B cell (primary cell): ENCODE measurements at regions not wholly inside any gene's neighbourhood (a gene's known extent, or its start where the extent isn't known, plus 50 kb on each side); places are given as distances from the start of the nearest gene placed in this dataset.

ENCODE experiments used
- ATAC-seq: fragments of 200-7000 bp; cut with Tn5 transposase; one replicate; pipeline ENCODE4 v1.10.0; 2021; ENCODE audit warnings: low read depth, mild to moderate bottlenecking, moderate number of reproducible peaks, moderate library complexity
- CTCF ChIA-PET: fragments of 350-600 bp; sonication (Branson Sonifier 250); formaldehyde crosslinking; loops from one replicate; lab custom pipeline; 2021; ENCODE audit warnings: antibody characterized with exemption, inconsistent platforms; lab: Charles Lee
- POLR2A ChIA-PET: fragments of 350-600 bp; sonication (Branson Sonifier 250); formaldehyde crosslinking; loops from one replicate; lab custom pipeline; 2021; ENCODE audit warnings: antibody characterized with exemption; lab: Charles Lee
- DNase-seq: peaks from one replicate; pipeline ENCODE4 v3.0.0; 2013
- H2AFZ ChIP-seq: 2 replicates; pipeline ENCODE4 v1.6.1; 2012; ENCODE audit warnings: mild to moderate bottlenecking, low read depth, low read length; ENCODE audit not compliant: insufficient read depth, poor library complexity, severe bottlenecking
- H3K27ac ChIP-seq, 2 donors: 1 replicate in 1 of 2; 2 replicates in 1 of 2; pipeline ENCODE4 v1.5.1; 2012 to 2013; ENCODE audit warnings: low read length in 2 of 2, mild to moderate bottlenecking in 2 of 2, moderate library complexity in 1 of 2
- H3K27me3 ChIP-seq, 4 experiments: fragments of 200-600 bp in 1 of 4; sonication (generic) in 1 of 4; replicated peaks in 1 of 4; 1 replicate in 2 of 4; 2 replicates in 2 of 4; pipeline versions ENCODE4 v1.6.1 to v1.7.0; 2013 to 2016; ENCODE audit warnings: low read length in 3 of 4, mild to moderate bottlenecking in 2 of 4, mixed read lengths in 1 of 4, moderate library complexity in 1 of 4; ENCODE audit not compliant: insufficient read depth in 4 of 4, control insufficient read depth in 3 of 4; ENCODE audit errors: control extremely low read depth in 1 of 4
- H3K36me3 ChIP-seq, 2 experiments: replicated peaks in 1 of 2; 1 replicate in 1 of 2; 2 replicates in 1 of 2; pipeline versions ENCODE4 v1.6.1 to v1.7.1; 2013; ENCODE audit warnings: low read length in 1 of 2; ENCODE audit not compliant: insufficient read depth in 2 of 2, control insufficient read depth in 1 of 2; ENCODE audit errors: control extremely low read depth in 1 of 2, extremely low read depth in 1 of 2
- H3K4me1 ChIP-seq, 2 donors: fragments of 200-600 bp in 1 of 2; sonication (generic) in 1 of 2; 1 replicate in 1 of 2; 2 replicates in 1 of 2; pipeline versions ENCODE4 v1.5.1 to v1.6.1; 2013 to 2017; ENCODE audit warnings: low read length in 2 of 2; ENCODE audit not compliant: control insufficient read depth in 2 of 2, insufficient read depth in 2 of 2
- H3K4me2 ChIP-seq: replicated peaks from 2 replicates; pipeline ENCODE3; 2012; ENCODE audit warnings: mild to moderate bottlenecking, low read depth, low read length; ENCODE audit not compliant: poor library complexity, severe bottlenecking
- H3K4me3 ChIP-seq, 5 experiments: fragments of 200-600 bp in 1 of 5; sonication (generic) in 1 of 5; 1 replicate in 3 of 5; 2 replicates in 2 of 5; pipeline versions ENCODE4 v1.5.1 to v1.7.0; 2011 to 2016; ENCODE audit warnings: low read length in 4 of 5, mild to moderate bottlenecking in 4 of 5, low read depth in 2 of 5, control low read depth in 1 of 5, moderate library complexity in 1 of 5; ENCODE audit not compliant: insufficient read depth in 1 of 5; ENCODE audit errors: control extremely low read depth in 1 of 5, extremely low read depth in 1 of 5
- H3K79me2 ChIP-seq: fragments of 200-600 bp; sonication (generic); one replicate; pipeline ENCODE4 v1.6.0; 2016; ENCODE audit warnings: low read length; ENCODE audit not compliant: control insufficient read depth, insufficient read depth
- H3K9ac ChIP-seq: fragments of 200-600 bp; sonication (generic); 2 replicates; pipeline ENCODE4 v1.6.1; 2017; ENCODE audit warnings: mild to moderate bottlenecking, low read length, moderate library complexity
- H3K9me3 ChIP-seq, 3 donors: one replicate each; pipeline versions ENCODE4 v1.6.1 to v1.7.1; 2013; ENCODE audit warnings: low read length in 2 of 3; ENCODE audit not compliant: control insufficient read depth in 2 of 3, insufficient read depth in 1 of 3; ENCODE audit errors: control extremely low read depth in 1 of 3
- H4K20me1 ChIP-seq: 2 replicates; pipeline ENCODE4 v1.6.0; 2012; ENCODE audit warnings: mild to moderate bottlenecking, low read length; ENCODE audit not compliant: insufficient read depth, control insufficient read depth, poor library complexity, severe bottlenecking
- H3K27ac Mint-ChIP-seq: one replicate; pipeline ENCODE4 v1.8.0; 2021; ENCODE audit warnings: mixed read lengths
- H3K27me3 Mint-ChIP-seq: one replicate; pipeline ENCODE4 v1.8.0; 2021; ENCODE audit warnings: mixed read lengths
- H3K4me1 Mint-ChIP-seq: one replicate; pipeline ENCODE4 v1.8.0; 2021; ENCODE audit warnings: mixed read lengths
- H3K4me3 Mint-ChIP-seq: one replicate; pipeline ENCODE4 v1.8.0; 2021; ENCODE audit warnings: mixed read lengths
- H3K9me3 Mint-ChIP-seq: one replicate; pipeline ENCODE4 v1.8.0; 2022; ENCODE audit warnings: mixed read lengths; ENCODE audit not compliant: insufficient read depth
- EZH2 ChIP-seq: IDR thresholded peaks from 2 replicates; pipeline ENCODE4 v1.6.1; 2012; ENCODE audit warnings: borderline replicate concordance, low read depth, mild to moderate bottlenecking, moderate library complexity, low read length; ENCODE audit not compliant: insufficient read depth, poor library complexity, severe bottlenecking
- WGBS: methylation state at CpG from one replicate; pipeline ENCODE4 v1.1.5; 2013; ENCODE audit warnings: missing lambda C conversion rate; ENCODE audit not compliant: insufficient coverage; 5-methylcytosine and 5-hydroxymethylcytosine counted together
- intact Hi-C: fragments of 100-400 bp; cut with micrococcal nuclease; formaldehyde crosslinking; loops from one replicate; pipeline ENCODE4 v1.10.0; 2022
- TF ChIP-seq, protein P1 (sequence below): fragments of 200-600 bp; IDR thresholded peaks from one replicate; pipeline ENCODE4 v1.8.0; 2022; ENCODE audit warnings: antibody characterized with exemption, mild to moderate bottlenecking

DNA sequence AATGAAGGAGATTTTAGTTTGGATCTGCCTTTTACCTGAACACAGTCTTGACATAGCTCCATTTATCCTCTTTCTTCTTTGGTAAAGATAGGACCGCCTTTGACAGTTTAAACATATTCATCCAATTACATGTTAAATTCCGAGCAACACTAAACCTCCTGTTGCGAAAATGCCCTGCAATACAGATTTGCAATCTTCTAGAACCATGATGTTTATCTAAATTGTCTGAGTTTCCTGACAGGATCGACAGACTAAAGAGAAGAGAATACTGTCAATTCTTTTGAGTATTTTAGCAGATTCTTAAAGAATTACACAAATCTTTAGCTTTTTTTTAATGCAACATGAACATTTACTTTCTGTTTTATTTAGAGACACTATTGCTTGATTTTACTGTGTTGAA, 1145.5 kb downstream of the CDH11 start:
- Histone ChIP-seq H3K9me3 (peaks cover 0 to 2% (median 0%) of the 10 kb centered on the region in 3 donors), H3K79me2 (no peaks in the 10 kb centered on the region), H4K20me1 (no peaks in the 10 kb centered on the region), H3K36me3 (no peaks in the 10 kb centered on the region), H3K4me2 (no peak overlapping the region), H3K4me1 (no peaks in the 10 kb centered on the region), H2AFZ (no peak overlapping the region), H3K27ac (no peak overlapping the region), H3K4me3 (no peak overlapping the region), H3K27me3 (no peaks in the 10 kb centered on the region), H3K9ac (no peak overlapping the region)
- DNase-seq (no peak), ATAC-seq (no peak)
- no peak overlapping the region for H3K27ac Mint-ChIP-seq
- CTCF ChIA-PET: no interaction called here
- H3K9me3 Mint-ChIP-seq: peaks cover 5% of the 10 kb centered on the region
- TF ChIP-seq EZH2: no peak
- TF ChIP-seq, protein P1, sequence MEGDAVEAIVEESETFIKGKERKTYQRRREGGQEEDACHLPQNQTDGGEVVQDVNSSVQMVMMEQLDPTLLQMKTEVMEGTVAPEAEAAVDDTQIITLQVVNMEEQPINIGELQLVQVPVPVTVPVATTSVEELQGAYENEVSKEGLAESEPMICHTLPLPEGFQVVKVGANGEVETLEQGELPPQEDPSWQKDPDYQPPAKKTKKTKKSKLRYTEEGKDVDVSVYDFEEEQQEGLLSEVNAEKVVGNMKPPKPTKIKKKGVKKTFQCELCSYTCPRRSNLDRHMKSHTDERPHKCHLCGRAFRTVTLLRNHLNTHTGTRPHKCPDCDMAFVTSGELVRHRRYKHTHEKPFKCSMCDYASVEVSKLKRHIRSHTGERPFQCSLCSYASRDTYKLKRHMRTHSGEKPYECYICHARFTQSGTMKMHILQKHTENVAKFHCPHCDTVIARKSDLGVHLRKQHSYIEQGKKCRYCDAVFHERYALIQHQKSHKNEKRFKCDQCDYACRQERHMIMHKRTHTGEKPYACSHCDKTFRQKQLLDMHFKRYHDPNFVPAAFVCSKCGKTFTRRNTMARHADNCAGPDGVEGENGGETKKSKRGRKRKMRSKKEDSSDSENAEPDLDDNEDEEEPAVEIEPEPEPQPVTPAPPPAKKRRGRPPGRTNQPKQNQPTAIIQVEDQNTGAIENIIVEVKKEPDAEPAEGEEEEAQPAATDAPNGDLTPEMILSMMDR: no peak
- POLR2A ChIA-PET: no interaction called here
- no peak overlapping the region for H3K4me3 Mint-ChIP-seq
- H3K4me1 Mint-ChIP-seq: no peaks in the 10 kb centered on the region
- no CpG with 5 or more reads among the region's 4 CpGs for WGBS
- intact Hi-C loops: no loop called here
- H3K27me3 Mint-ChIP-seq: no peaks in the 10 kb centered on the region

DNA sequence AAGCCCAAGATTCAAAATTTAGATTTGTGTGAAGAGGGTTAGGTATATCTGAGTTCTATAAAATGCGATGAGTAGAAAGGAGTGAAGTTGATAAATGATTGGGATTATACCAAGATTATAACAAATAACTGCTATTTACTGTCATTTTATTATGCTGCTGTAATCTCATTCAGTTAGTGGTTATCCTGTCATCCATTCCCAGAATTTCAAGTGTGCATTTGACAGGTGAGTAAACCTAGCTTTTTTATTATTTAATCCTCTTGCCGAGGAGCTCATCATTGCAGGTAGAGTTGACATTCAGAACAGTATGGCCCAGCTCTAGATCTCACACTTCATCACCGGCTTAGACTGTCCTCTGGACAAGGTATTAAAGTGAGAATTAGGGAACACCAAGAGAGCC, 1146.2 kb downstream of the CDH11 start:
- ChIA-PET CTCF (no interaction called here), POLR2A (no interaction called here)
- Mint-ChIP-seq H3K4me3 (no peak overlapping the region), H3K27me3 (no peaks in the 10 kb centered on the region), H3K9me3 (peaks cover 5% of the 10 kb centered on the region), H3K4me1 (no peaks in the 10 kb centered on the region), H3K27ac (no peak overlapping the region)
- no peaks in the 10 kb centered on the region for H3K27me3 ChIP-seq
- no peak overlapping the region for H3K9ac ChIP-seq
- intact Hi-C loops: no loop called here
- TF ChIP-seq, protein P1: no peak
- TF ChIP-seq EZH2: no peak
- H3K9me3 ChIP-seq: peaks cover 0 to 2% (median 0%) of the 10 kb centered on the region in 3 donors
- no peaks in the 10 kb centered on the region for H3K79me2 ChIP-seq
- no peak overlapping the region for H3K4me2 ChIP-seq
- H4K20me1 ChIP-seq: no peaks in the 10 kb centered on the region
- H3K36me3 ChIP-seq: no peaks in the 10 kb centered on the region
- no peak overlapping the region for H2AFZ ChIP-seq
- no peak overlapping the region for H3K4me3 ChIP-seq
- 100% methylated on average over 1 of the region's 3 CpGs for WGBS
- ATAC-seq (no peak), DNase-seq (no peak)
- no peaks in the 10 kb centered on the region for H3K4me1 ChIP-seq
- H3K27ac ChIP-seq: no peak overlapping the region
